C1 segment of cervical spinal cord (tissue), 14 donors: ENCODE measurements at regions not wholly inside any gene's neighbourhood (a gene's known extent, or its start where the extent isn't known, plus 50 kb on each side); places are given as distances from the start of the nearest gene placed in this dataset.
A peak's percentile ranks its signal among the peaks of the same experiment; 100 is the strongest.

Experiments used
- DNase-seq, 14 donors: peaks; one replicate each; lab custom pipeline; 2025; lab: John Stamatoyannopoulos, UW

DNA sequence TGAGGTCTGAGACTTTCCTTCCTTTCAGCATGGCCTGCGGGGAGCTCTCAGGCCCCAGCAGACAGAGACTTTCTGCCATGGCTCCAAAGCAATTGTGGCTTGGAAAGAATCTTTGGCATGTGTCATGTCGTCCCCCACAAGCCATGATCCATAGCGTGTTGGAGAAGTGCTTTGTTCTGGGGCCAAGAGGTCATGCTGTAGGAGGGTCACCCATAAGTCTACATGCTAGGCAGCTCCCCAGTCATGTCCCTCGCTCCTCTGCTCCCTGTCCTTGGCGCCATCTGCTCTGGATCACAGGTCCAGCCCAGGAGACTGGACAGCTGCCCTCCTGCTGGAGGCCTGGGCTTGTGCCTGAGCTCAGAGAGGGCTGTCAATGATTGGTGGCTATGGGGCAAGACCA, 78.8 kb upstream of the LCLAT1 start:
- no peak for DNase-seq

DNA sequence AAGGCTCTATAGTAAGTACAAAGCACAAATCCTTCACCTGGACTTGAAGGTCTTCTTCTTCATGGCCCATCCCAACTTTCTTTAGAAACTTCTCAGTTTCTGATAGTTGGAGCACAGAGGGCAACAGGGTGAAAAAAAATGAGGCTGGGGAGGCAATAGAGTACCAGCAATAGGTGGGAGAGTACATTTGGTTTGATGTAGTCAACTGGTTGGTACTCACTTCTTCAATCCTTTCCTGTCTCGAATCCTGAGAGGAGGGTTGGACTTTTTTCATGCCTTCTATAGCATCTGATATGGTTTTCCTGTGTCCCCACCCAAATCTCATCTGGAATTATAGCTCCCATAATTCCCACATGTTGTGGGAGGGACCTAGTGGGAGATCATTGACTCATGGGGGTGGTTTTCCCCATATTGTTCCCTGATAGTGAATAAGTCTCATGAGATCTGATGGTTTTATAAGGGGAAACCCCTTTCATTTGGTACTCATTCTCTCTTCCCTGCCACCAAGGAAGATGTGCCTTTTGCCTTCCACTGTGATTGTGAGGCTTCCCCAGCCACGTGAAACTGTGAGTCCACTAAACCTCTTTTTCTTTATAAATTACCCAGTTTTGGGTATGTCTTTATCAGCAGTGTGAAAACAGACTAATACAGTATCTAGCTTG, 75.9 kb upstream of the LCLAT1 start:
- DNase-seq = no peak

DNA sequence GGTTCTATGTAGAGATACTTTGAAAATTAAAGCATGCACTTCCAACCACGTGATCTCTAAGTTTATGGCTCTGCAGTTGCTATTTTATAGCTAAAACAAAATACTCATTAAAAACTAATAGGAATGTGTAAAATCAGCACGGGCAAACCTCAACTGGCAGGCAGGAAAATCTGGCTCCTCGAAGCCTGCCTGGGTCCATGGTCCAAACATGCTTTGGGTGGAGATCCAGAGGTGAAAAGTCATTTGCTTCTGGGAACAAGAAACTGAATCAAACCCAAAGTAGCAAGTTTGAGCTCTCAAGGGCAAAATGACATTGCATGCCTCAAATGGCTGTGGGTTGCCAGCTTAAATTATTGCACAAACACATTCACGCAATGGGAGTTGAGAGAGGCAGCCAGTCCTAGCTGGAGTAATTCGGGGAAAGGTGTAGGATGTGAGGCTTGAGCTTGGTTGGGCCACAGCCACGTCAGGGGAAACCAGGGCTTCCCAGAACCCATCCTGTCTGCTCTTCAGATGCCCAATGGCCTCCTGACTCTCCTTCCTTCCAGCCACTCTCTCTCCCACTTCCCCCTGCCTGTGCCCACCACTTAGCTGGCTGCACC, 75.2 kb upstream of the LCLAT1 start:
- no peak for DNase-seq

DNA sequence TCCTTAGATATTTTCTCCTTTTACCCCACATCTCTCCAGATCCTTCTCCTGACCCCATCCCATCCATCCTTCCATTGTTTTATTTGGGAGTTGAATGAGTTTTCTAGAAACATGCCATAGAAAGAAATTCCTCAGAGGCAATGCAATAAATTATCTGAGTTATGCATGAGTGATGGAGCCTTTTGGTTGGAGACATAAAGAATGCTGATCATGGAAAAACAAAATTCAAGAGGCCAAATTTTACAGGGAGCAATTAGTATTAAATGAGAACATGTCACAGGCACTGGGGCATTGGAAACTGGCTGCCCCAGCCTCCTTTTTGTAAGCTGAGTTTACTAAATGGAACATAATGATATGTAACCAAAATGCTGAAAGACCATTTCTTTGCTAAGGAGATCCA, 74.2 kb upstream of the LCLAT1 start:
- no peak for DNase-seq

DNA sequence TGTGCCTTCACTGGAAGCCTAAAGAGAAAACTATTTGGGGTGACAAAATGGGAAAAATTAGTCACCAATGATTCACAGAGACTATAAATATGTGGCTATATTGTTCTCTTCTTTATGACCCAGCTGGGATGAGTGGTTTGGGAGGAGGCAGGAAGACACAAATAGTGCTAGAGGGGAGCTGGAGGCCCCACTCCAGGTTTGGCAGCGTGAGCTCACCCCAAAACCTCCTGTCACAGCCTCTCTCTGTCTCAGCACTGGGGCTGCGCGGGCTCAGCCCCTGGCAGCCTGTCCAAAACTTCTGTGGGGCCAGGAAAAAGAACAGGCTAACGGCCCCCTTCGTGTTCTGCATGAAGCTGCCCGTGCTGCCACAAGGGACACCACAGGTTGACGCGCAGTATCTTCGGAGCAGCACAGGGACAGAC, 73.2 kb upstream of the LCLAT1 start:
- DNase-seq = no peak

DNA sequence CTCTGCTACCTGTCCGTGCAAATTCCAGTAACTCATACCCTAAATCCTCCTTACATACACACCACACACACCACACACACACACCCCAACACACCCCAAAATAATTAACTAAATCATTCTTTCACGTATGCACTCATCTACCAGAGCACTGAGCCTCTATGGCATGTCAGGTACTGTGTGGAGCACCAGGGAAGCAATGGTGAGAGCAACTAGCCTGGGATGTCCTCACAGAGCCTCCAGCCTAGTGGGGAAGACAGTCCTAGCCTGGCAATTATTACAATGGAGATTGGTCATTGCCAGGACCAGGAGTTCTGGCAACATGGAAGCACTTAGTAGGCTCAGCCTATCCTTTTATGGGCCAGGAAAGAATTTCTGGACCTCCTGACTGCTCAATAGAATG, 72.7 kb upstream of the LCLAT1 start:
- no peak for DNase-seq

DNA sequence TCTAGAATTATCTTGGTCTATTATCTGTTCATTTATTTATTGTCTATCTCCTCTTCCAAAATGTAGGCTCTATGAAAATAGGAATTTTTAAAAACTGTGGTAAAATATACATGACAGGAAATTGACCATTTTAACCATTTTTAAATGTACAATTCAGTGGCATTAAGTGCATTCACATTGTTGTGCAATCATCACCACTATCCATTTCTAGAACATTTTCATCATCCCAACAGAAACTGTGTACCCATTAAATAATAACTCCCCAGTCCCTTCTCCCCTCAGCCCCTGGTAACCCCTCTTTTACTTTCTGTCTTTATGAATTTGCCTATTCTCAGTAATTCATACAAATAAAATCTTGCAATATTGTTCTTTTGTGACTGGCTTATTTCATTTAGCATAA, 71.1 kb upstream of the LCLAT1 start:
- no peak for DNase-seq

DNA sequence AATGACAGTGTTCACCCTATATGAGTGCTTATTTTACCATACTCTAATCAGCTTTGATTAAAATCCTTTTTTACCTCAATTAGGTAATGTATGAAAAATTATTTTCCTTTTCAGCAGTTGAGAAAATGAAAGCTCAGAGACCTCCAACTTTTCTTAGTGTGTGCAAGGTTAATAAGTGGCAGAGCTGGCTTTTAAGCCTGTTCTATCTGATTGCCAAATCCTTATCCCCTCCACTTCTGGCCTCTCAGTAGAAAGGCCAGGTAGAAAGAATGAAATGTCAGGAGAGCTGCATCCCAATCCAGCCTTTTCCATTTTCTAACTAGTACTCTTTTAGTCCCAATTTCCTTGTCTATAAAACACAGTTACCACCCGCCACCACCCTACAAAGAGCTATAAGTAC, 67.6 kb upstream of the LCLAT1 start:
- no peak for DNase-seq

DNA sequence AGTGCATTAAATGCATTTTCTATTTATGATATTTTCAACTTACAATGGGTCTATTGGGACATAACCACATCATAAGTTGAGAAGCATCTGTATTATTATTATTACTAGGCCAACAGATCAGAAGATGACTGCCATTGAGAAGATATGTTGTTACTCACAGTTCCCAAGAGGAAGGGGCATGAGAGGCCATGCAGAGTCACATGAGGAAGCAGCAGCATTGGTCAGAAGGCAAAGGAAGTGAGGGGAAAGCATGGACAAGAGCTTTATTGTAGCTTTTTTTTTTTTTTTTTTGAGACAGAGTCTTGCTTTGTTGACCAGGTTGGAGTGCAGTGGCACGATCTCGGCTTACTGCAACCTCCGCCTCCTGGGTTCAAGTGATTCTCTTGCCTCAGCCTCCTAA, 66.2 kb upstream of the LCLAT1 start:
- no peak for DNase-seq

DNA sequence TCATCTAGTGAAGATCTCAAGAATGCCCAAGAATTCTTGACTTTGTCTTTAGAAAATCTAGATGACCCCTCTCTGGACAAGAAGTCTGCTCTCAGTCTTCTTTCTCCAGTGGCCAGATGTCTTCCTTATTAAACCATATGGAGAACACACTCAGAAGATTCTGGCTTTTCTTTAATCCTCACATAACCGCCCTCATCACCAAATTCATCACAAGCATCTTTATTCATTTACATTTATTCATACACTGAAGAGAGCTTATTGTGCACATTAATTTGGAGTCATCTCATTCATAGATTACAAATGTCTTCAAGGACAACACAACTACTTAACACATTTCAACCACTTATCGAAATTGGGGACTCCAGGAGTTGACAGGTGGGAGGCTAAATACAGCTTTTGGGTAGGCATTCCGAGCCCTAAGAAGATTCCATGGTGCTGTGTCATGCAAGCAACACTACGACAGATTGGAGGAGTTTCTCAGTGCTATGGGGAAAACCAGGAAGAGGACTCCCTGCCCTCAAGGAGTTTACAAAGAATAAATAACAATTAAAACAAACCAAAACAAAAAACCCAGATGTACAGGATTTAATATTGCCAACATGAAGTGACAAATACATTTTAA, 64.8 kb upstream of the LCLAT1 start:
- no peak for DNase-seq

DNA sequence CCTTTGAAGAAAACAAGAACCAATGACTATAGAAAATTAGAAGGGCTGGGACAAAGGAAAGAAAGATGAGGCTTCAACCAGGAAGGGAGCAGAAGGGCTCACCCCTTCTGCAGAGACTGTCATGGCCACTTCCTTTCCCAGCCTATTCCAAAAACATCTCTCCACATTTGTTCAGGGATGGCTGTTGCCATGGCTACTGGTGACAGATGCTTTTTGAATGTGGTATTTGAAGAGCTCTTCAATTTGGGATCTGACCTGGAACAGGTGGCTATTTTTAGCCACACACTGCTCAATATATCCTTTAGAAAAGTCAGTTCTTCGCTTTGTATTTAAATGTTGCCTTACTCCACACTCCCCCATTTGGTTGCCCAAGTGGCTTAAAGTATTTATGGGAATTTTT, 64.1 kb upstream of the LCLAT1 start:
- peak in 1 of 14 donors; percentile 5 for DNase-seq

DNA sequence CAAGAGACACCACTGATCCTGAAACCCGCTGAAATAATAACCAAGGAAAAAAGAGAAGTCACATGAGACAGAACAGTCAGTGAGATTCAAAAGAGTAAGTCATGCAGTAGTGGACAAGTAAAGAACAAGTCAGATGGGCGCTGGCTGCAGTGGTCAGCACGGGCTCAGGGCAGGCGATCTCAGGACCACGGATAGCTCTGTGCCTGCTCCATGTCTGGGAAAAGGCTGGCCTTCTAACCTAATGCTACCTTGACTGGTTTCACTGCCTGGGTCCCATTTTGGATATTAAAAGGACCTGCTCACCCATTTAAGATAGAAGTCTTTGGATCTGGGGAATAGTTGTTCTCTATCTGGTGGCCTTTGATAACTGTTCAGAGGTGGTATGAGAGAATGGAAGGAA, 61.7 kb upstream of the LCLAT1 start:
- no peak for DNase-seq

DNA sequence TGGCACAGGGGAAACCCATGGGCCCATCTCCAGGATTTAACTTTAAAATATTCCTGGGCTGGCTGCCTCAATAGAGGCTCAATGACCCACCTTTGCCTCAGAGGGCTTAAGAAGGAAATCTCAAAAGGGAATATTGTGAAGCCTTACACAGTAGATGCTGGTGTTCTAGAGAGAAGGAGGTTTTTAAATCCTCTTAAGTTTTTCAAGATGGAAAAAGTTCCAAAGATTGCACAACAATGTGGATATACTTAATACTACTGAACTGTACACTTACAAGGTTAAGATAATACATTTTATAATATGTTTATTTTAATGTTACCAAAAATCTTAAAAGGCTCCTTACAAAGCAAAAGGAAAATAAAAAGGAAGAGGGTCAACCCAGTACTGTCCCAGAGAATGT, 54.9 kb upstream of the LCLAT1 start:
- DNase-seq = no peak

DNA sequence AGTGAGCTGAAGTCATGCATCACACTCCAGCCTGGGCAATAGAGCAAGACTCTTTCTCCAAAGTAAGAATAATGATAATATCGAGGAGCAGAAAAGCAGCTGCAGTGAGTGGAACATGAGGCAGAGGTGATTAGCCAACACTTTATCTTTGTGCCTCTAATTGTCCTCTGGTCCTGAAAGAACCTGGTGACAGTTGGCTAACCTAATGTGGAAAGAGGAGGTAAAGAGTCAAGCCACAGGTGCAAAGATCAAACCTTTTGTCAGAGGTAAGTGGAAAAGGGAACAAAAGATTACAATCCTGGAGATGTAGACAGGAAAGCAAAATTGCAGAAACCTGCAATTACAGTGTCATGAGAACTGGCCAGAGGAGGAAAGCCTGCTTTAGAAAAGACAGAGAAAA, 53.5 kb upstream of the LCLAT1 start:
- no peak for DNase-seq

DNA sequence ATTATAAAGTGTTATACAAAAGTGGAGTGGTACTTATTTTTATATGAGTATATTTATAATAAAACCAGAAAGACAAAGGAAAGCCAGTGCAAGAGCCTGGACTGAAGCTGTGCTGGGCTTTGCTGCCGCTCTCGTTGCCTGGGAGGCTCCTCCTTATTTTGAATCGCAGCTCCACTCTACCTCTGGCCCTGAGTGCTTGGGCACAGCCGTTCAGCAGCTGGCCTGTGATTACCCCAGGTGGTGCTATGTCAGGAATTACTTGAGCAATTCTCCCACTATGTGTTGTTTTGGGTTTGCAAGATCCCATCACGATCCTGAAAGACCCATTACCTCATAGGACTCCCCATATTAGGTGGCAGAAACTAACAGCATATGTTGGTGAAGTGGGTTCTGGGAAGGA, 53.0 kb upstream of the LCLAT1 start:
- no peak for DNase-seq

DNA sequence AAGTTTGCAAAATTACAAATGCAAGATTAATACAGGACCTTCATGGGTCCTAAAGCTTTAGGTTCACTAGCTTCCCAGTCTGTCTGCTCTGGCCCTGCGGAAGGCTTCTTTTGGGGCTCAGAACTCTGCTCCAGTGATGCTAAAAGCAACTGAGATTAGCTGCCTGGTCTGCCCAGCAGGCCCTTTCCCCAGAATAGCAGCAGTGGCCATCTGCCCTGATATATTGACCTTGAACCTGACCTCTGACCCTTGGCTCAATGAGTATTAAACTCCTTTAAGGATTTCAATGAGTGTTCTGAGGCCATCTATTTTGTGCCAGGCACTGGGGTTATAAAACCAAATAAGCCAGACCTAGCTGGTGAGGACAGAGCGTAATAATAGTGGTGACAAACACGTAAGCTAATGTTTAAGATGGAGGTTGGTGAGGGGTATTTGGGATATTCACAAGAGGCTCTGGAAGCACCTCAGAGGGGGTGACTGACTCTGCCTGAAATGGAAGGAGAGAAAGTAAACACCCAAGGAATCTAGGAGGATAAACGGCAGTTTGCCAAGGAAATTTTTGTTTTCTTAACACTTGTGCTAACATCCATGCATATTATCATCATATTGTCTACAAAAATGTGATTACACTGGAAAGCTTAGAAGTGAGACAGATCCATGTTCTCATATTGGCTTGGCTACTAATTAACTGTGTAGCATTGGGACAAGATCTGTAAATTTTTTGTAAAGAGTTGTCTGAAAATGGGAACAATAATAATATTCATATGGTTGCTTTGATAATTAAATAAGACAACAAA, 50.4 kb upstream of the LCLAT1 start:
- DNase-seq = no peak
